ENCODE measurements at regions not wholly inside any gene's neighbourhood (a gene's known extent, or its start where the extent isn't known, plus 50 kb on each side); places are given as distances from the start of the nearest gene placed in this dataset.
"Not testable (repeated sequence)": the region's sequence is repeated elsewhere in the genome, so short reads cannot be mapped to it uniquely, and the experiment has no call there.

- no peak for DNase-seq (ENCODE audit: low spot score)
Measured at GRCh38 chr18:76307293-76307690, 187.8 kb downstream of the ZNF516 start.

DNA sequence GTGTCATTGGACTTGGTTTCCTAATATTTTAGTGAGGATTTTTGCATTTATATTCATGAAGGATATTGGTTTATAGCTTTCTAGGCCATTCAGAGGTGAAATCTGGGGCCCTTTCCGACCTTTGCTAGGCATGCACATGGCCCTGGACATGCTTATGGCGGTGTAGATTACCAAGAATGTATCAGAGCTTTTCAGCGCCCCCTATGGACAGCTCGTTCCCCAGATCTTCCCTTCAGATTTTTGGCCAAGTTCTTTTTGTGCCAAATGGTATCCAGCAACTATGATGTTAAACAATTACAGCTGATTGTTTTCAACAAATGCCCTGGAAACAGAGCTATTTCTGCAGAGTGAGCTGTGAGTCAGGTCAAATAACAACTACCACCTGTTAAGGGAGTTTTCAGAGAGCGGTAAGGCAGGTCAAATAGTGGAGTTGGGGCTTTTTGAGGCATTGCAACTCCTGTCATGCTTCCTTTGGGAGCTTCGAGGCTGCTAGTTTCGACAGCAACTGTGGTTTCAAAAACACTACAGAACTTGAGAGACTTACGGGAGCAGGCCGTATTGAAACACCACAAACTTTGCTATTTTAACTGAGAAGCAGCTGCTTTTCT, 188.3 kb downstream of the ZNF516 start:
- no peak for DNase-seq (ENCODE audit: low spot score)

- DNase-seq (ENCODE audit: low spot score) = no peak
Measured at GRCh38 chr18:76285866-76286265, 209.2 kb downstream of the ZNF516 start.

- no peak for DNase-seq (ENCODE audit: low spot score)
Measured at GRCh38 chr18:76281565-76281964, 213.5 kb downstream of the ZNF516 start.

DNA sequence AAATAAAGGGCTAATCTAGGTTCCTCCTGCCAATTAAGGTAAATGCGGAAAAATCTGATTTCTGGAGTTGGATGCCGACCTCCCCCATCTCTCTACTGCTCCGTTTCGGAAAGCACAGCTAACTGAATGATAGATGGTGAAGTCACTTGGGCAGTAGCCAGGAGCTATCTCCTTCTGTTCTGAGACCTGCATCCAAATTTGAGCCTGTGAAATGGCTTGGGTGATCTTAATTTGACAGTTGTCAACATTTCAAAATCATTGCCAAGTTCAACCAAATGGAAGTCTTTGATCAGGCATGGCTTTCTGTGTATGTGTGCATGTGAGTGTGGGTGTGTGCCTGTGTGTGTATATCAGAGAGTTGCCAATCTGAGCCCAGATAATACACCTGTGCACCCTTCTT, 217.2 kb downstream of the ZNF516 start:
- no peak for DNase-seq (ENCODE audit: low spot score)

GRCh38 chr18:76275727-76276313, 219.2 kb downstream of the ZNF516 start:
- DNase-seq (ENCODE audit: low spot score) = no peak

- DNase-seq (ENCODE audit: low spot score) = no peak
Measured at GRCh38 chr18:76274468-76275289, 220.4 kb downstream of the ZNF516 start.

GRCh38 chr18:76273956-76274355, 221.1 kb downstream of the ZNF516 start:
- no peak for DNase-seq (ENCODE audit: low spot score)

DNA sequence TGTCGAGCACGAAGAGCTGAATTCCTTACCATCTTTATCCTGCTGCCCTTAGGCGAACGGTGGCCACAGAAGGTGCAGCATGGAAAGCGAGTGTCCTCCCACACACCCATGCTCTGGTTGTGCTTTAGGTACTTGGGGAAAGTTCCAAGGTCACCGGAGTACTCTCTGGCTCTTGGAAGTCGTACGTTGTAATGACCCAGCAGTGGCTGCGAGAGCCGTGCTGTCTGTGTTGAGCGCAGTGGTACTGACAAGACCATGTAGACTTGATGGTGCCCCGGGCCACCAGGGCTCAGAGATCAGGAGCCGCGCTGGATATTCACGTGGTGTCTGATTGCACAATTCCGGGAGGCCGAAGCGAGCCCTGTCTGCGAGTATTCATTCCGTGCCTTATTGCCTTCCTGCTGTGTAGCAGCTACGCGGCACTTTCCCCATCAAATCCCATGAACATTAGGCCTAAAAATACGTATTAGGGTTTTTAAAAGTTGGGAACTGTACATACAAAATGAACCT, 222.0 kb downstream of the ZNF516 start:
- DNase-seq (ENCODE audit: low spot score) = no peak

DNA sequence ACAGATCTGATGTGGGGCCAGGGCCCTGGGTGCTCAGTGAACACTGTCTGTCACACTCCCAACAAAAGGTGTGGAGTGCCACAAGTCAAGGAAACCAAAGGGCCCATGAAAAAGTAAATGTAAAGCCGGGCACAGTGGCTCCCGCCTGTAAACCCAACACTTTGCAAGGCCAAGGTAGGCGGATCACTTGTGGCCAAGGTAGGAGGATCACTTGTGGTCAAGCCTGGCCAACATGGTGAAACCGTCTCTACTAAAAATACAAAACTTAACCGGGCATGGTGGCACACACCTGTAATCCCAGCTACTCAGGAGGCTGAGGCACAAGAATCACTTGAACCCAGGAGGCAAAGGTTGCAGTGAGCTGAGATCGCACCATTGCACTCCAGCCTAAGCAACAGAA, 227.6 kb downstream of the ZNF516 start:
- not testable (repeated sequence) for DNase-seq (ENCODE audit: low spot score)

DNA sequence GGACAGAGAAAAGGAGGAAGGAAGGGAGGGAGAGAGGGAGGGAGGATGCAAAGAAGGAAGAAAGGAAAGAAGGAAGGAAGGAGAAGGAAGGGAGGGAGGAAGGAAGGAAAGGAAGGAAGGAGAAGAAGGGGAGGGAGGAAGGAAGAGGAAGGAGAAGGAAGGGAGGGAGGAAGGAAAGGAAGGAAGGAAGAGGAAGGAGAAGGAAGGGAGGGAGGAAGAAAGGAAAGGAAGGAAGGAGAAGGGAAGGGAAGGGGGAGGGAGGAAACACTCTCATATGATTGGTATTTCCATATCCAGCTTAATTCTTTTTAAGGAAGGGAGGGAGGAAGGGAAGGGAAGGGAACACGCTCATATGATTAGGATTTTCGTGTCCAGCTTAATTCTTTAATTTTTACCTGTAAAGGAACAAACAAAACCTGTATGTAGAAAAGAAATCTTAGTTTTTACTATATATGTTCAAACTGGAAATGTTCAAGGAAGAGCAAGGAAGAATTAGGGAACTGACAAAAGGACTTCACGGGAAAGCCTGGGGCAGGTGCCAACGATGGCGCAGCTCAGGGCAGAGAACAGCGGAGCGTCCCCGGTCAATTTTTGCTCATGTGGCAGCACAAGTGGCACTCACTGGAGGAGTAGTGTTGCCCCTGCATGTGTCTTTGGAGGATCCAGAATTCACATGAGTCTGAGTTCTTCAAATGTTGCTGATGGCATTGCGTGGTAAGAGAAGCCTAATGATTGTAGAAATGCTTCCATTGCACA, 228.6 kb downstream of the ZNF516 start:
- no peak for DNase-seq (ENCODE audit: low spot score)

GRCh38 chr18:76265497-76266235, 229.4 kb downstream of the ZNF516 start:
- no peak for DNase-seq (ENCODE audit: low spot score)

- no peak for DNase-seq (ENCODE audit: low spot score)
Measured at GRCh38 chr18:76264876-76265250, 230.2 kb downstream of the ZNF516 start.

GRCh38 chr18:76264198-76264875, 230.7 kb downstream of the ZNF516 start:
- no peak for DNase-seq (ENCODE audit: low spot score)

DNA sequence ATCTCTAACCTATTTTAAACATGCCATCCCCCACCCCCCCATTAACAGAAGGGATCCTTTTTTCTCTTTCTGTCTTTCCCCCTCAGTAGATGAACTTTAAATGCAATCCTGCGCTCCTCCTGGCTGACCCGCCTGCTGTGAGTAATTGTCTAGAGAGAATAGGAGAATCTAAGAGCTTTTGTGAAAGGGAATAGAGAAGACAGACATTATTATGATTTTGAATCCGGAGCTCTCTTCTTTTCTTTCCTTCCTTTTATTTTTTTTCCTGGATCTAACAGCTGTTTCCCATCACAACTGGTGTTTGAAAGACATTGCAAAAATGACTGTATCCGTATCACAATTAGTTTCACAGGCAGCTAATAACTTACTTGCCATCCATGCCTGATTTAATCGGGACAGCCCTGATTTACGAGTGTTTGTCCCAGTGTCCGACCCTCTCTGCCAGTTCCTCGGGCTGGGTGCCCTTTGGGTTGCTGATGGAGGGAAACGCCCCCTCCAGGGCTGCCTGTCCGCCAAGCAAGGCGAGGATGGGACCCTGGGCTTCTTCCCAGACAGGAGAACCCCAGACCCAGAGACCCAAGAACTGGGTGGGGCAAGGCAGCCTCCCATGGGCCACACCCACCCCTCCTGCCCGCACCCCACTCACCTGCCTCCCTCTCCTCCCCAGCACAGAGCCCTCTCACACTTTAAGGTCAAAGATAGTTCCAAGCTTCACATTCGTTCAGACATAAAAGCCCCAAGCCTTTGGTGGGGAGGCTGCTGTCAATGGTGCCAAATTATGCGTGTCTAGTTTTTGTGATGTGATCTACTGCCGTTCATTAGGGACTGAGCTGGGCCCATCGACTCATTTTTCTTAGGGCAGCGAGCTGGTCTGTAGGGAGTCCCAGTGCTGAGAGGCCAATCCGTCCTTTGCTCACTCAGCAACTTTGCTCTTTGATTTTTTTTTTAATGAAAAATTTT, 231.7 kb downstream of the ZNF516 start:
- DNase-seq (ENCODE audit: low spot score) = no peak

DNA sequence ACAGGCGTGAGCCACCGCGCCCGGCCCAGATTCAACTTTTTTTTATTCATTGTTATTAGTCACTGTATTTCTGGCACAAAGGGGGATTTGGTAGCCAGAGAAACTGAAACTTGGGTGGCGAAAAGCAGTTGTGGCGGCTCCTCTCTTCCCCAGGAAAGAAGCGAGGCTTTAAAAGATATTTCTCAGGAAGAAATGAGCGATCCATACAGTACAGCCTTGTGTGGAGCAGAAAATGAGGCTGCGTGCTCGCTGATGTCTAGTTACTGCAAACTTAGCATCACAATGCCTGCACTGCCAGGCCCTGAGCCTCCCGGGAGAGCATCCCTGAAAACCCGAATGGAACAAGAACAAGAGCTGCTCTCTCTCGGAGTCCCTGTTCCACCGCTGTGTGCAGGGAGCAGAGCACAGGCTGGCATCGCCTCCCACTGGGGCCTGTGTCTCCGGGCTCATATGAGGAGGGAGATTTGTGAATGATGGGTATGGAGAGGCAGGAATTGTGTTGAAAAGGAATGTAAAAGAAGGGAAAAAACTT, 234.0 kb downstream of the ZNF516 start:
- no peak for DNase-seq (ENCODE audit: low spot score)

GRCh38 chr18:76259711-76260110, 235.3 kb downstream of the ZNF516 start:
- no peak for DNase-seq (ENCODE audit: low spot score)

DNA sequence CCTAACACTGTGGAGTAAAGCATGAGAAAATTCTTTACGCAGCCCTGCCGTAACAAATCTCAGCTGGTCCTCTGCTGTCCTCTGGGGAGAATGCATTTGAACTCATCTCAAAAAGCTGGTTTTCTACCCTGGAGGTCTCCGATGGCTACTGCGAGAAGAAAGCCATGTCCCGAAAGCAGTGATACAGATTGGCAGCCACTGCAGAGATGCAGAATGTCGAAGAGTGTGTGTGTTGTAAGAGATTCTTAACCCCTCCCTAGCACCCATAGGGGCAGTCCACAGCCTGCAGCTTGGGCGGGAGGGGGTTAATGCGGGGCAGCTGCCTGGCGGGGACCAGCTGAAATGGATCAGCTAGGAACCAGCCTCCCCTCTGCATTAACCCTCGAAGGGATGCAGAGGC, 235.9 kb downstream of the ZNF516 start:
- DNase-seq (ENCODE audit: low spot score) = no peak

DNA sequence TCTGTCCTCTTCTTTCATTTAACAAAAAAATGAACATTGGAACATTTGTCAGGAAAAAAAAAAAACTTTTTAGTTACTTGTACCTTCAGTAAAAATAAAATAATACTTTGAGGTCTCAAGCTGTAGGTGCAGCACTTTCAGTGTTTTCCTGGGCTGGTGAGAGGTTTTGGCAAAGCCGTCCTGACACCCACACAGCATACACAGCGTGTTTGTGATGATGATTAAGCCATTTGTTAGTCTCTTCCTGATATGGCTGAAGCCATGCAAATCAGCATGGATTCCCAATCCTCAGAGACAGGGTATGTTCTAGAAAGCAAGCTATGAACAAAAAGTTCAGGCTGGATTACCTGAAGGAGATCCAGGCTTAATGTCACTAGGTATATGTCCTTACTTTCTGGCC, 236.8 kb downstream of the ZNF516 start:
- no peak for DNase-seq (ENCODE audit: low spot score)

Measured in activated CD4-positive, alpha-beta T cell treated with anti-CD3 and anti-CD28 coated beads, Interleukin-2, Interleukin-4, amounts not matched to agents 100 ng/mL and 50 ng/mL, durations not matched to agents 16 hours and 8 hours (primary cell).